ENCODE measurements at regions not wholly inside any gene's neighbourhood (a gene's known extent, or its start where the extent isn't known, plus 50 kb on each side); places are given as distances from the start of the nearest gene placed in this dataset.
"Not testable (repeated sequence)": the region's sequence is repeated elsewhere in the genome, so short reads cannot be mapped to it uniquely, and the experiment has no call there.

DNA sequence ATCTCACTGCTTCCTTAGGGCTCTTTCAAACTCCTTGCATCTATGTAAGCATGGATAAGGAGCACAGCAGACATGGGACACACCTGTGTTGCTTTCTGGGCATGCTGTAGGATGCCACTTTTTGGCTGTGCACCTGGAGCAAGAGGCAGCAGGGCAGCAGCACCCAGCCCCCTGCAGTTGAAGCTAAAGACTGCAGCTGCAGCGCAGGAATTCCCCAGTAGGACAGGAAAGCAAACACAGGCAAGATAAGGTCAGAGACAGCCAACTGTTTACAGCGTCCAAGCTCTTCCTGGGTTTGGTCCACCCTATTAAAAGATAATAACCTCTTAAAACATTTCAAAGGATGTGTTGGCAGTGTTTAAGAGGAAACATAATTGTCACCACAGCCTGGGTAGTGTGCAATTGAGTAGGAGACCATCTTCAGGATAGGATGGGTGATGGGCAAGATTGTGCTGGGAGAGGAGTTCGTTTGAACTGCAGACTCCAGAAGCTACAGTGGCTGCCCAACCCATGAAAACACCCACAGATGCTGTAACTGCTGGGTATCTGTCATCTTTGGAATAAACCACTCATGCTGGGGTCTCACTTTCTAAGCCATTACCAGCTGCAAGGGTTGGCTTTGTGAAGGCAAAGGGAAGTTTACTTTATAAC is 242.3 kb upstream of the PLGLB1 start:
- not testable (repeated sequence) for H3K27me3 ChIP-seq (ENCODE audit: control insufficient read depth, insufficient read depth, low read length); H3K9me3 ChIP-seq (replicated peaks; ENCODE audit: control insufficient read depth, low read depth, low read length); H3K4me3 ChIP-seq (ENCODE audit: low read length); H3K4me1 ChIP-seq (ENCODE audit: control insufficient read depth, insufficient read depth, low read length); DNase-seq; H3K27ac ChIP-seq (ENCODE audit: low read length); H3K36me3 ChIP-seq (ENCODE audit: control insufficient read depth, insufficient read depth, low read length)
- no CpG with 5 or more reads among the region's 3 CpGs for WGBS (ENCODE audit: insufficient coverage)

DNA sequence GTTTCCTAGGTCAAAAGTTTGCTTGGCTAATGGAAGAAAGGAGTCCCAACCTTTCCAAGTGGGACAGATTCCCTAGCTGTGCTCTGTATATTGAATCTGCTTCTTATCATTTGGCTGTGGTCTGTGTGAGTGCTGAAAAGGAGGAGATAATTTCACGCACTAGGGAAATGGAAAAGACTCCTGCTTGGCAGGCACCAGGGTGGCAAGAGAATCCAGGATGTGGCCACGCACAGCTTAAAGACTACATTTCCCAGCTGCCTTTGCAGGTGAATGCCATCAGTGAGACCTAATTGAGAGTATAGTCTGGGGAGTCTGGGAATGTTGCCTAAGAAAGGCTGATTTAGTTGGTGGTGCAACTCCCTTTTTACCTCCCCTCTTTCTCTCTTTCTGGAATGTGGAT is 253.5 kb upstream of the PLGLB1 start:
- H3K27me3 ChIP-seq (ENCODE audit: control insufficient read depth, insufficient read depth, low read length); H3K36me3 ChIP-seq (ENCODE audit: control insufficient read depth, insufficient read depth, low read length); H3K9me3 ChIP-seq (replicated peaks; ENCODE audit: control insufficient read depth, low read depth, low read length); H3K4me1 ChIP-seq (ENCODE audit: control insufficient read depth, insufficient read depth, low read length); DNase-seq; H3K27ac ChIP-seq (ENCODE audit: low read length); H3K4me3 ChIP-seq (ENCODE audit: low read length): not testable (repeated sequence)
- no CpG with 5 or more reads among the region's 2 CpGs for WGBS (ENCODE audit: insufficient coverage)

DNA sequence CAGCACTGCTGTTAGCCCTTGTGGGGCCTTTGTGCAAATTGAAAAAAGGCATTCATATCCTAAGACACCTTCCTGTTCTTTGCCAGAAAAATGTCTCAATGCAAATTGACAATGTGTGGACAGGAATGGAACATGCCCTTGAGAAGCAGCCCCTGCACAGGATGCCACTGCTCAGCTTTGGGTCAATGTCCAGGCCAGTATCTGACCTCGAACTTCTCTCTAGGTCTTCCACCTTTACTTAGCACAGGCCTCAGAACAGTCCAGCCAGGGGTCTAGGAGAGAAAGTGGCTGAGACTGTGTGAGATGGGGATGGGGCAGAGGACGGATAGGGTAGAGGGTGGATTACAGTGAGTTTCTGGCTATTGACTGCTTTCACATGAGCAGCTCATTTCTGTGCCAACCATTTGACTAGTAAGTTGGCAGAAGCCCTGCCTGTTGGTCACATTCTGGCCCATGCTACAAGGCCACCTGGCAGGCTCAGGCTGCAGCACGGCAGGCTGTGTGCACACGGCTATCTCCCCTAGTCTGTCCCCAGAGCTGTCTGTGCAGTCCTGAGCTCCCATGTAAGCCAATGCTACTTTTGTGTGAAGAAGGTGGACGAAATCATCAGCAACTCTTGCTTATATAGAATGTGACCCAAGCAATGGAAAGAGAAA is 254.5 kb upstream of the PLGLB1 start:
- H3K36me3 ChIP-seq (ENCODE audit: control insufficient read depth, insufficient read depth, low read length); H3K27ac ChIP-seq (ENCODE audit: low read length); H3K4me3 ChIP-seq (ENCODE audit: low read length); H3K4me1 ChIP-seq (ENCODE audit: control insufficient read depth, insufficient read depth, low read length); DNase-seq; H3K9me3 ChIP-seq (replicated peaks; ENCODE audit: control insufficient read depth, low read depth, low read length); H3K27me3 ChIP-seq (ENCODE audit: control insufficient read depth, insufficient read depth, low read length): not testable (repeated sequence)
- no CpG with 5 or more reads among the region's 5 CpGs for WGBS (ENCODE audit: insufficient coverage)

DNA sequence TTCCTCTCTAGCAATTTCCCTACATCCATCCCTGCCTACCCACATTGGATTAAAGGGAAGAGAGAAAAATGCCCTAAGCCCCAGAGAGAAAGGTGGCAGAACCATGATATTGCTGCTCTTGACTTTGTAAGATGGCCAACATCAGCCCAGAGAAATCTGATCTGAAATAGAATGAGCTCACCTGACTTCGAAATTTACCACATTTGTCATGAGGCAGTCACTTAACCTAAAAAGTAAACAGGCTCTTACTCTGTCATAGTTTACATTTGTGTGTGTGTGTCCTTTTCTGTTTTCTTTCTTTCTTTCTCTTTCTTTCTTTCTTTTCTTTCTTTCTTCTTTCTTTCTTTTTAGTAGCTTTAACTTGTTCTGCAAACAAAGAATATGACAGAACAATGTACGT is 255.0 kb upstream of the PLGLB1 start:
- H3K9me3 ChIP-seq (replicated peaks; ENCODE audit: control insufficient read depth, low read depth, low read length); H3K27me3 ChIP-seq (ENCODE audit: control insufficient read depth, insufficient read depth, low read length); H3K4me1 ChIP-seq (ENCODE audit: control insufficient read depth, insufficient read depth, low read length); H3K4me3 ChIP-seq (ENCODE audit: low read length); H3K27ac ChIP-seq (ENCODE audit: low read length); H3K36me3 ChIP-seq (ENCODE audit: control insufficient read depth, insufficient read depth, low read length); DNase-seq: not testable (repeated sequence)
- WGBS (ENCODE audit: insufficient coverage), result no CpG with 5 or more reads among the region's 2 CpGs

DNA sequence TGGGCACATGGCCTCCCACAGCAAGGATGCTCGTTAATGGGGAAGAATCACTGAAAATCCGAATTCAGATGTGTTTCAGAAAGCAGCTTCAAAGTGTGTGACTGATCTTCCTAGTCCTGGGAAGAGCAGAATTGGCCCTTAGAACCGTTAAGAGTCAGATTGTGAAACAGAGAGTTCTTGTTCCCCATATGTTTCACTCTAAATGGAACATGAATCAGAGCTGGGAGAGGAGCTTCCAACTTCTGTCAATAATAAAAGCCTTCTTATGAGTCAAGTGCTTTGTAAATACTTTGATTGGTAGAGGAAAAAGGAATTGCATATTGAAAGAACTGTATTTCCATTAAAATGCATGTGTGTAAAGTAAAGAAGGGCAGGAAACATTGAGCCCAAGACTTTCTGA is 256.1 kb upstream of the PLGLB1 start:
- not testable (repeated sequence) for DNase-seq; H3K36me3 ChIP-seq (ENCODE audit: control insufficient read depth, insufficient read depth, low read length); H3K27ac ChIP-seq (ENCODE audit: low read length); H3K4me1 ChIP-seq (ENCODE audit: control insufficient read depth, insufficient read depth, low read length); H3K27me3 ChIP-seq (ENCODE audit: control insufficient read depth, insufficient read depth, low read length); H3K9me3 ChIP-seq (replicated peaks; ENCODE audit: control insufficient read depth, low read depth, low read length); H3K4me3 ChIP-seq (ENCODE audit: low read length)
- no CpG with 5 or more reads among the region's 3 CpGs for WGBS (ENCODE audit: insufficient coverage)

DNA sequence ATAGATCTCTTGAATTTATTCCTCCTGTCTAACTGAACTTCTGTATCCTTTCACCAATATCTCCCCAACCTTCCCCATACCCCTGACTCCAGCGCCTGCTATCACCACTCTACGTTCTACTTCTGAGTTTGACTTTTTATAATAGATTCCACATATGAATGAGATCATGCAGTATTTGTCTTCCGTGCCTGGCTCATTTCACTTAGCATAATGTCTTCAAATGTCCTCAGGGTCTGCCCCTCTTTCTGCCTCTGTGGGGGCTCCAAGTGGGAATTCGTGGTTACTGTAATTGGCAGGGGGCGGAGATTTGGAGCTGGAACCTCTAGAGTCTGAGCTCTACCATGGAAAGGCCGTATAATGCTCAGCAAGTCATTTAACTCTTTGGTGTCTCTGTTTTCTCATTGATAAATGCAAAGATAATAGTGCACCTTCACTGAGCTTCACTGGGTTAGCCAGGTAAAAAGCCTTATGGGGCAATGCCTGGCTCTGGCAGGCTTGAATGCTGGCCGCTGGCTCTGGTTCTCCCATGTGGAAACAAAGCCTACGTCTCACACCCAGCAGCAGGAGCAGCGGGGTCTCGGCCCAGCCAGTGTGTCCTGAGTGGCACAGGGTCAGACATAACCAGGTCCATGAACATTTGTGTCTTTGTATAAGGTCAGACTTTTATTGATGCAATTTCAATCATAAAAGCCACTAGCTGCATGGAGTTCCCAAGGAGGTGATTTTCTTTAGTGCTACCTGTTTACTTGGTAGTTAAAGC is 259.1 kb upstream of the PLGLB1 start:
- not testable (repeated sequence) for H3K36me3 ChIP-seq (ENCODE audit: control insufficient read depth, insufficient read depth, low read length); DNase-seq
- WGBS (ENCODE audit: insufficient coverage), result no CpG with 5 or more reads among the region's 10 CpGs

DNA sequence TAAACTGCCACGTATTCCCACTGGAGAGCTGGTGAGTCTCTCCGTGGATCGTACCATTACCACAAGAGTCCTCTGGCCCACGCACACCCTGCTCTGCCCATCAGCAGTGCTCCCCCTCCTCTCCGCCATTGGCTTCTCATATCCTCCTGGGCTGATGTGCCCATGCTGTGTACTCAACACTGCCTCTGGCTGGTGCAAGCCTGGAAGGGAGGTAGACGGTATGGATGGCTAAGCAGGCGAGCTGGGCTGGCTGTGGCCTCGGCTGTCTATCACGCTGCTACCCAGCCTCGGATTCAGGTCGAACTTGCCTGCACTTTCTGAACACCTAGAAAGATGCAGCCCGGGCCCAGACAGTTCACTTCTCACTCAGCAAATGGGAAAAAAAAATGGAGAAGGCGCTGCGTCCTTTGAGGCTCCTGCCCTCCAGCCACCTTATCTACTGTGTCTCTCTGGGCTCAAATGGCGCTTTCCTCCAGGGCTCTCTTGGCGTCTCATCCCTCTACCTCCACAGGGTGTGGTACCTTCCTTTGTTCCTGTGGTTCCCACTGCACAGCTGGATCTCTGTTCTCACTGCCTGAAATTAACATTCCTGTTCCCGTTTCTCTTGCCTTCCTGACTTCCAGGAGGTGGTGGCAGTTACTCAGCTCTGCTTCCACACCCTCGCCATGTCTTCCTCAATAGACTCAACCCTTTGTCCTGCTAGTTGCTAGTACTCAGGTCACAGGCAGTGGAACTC is 262.3 kb upstream of the PLGLB1 start:
- not testable (repeated sequence) for H3K9me3 ChIP-seq (replicated peaks; ENCODE audit: control insufficient read depth, low read depth, low read length)

More for the DNA sequence above, 259.1 kb upstream of the PLGLB1 start:
- not testable (repeated sequence) for H3K27me3 ChIP-seq (ENCODE audit: control insufficient read depth, insufficient read depth, low read length); H3K4me1 ChIP-seq (ENCODE audit: control insufficient read depth, insufficient read depth, low read length); H3K27ac ChIP-seq (ENCODE audit: low read length); H3K4me3 ChIP-seq (ENCODE audit: low read length); H3K9me3 ChIP-seq (replicated peaks; ENCODE audit: control insufficient read depth, low read depth, low read length)

DNA sequence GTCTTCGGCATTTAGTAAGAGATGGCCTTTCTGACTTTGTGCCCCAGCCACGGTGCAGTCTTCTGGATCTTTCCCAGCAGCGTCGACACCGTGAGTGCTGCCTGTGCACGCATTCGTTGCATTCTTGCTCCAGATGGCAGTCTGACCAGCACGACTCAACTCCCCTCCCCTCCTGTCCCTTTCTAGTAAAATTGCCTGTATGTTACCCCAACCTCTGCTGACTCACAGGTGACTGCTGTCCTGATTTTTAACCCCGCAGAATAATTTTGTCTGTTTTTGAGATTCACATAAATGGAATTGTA is 262.8 kb upstream of the PLGLB1 start:
- no CpG with 5 or more reads among the region's 9 CpGs for WGBS (ENCODE audit: insufficient coverage)
- H3K4me3 ChIP-seq (ENCODE audit: low read length); DNase-seq; H3K27me3 ChIP-seq (ENCODE audit: control insufficient read depth, insufficient read depth, low read length); H3K27ac ChIP-seq (ENCODE audit: low read length); H3K4me1 ChIP-seq (ENCODE audit: control insufficient read depth, insufficient read depth, low read length); H3K36me3 ChIP-seq (ENCODE audit: control insufficient read depth, insufficient read depth, low read length); H3K9me3 ChIP-seq (replicated peaks; ENCODE audit: control insufficient read depth, low read depth, low read length): not testable (repeated sequence)

More for the DNA sequence above, 262.3 kb upstream of the PLGLB1 start:
- H3K27ac ChIP-seq (ENCODE audit: low read length); DNase-seq; H3K27me3 ChIP-seq (ENCODE audit: control insufficient read depth, insufficient read depth, low read length); H3K4me1 ChIP-seq (ENCODE audit: control insufficient read depth, insufficient read depth, low read length); H3K36me3 ChIP-seq (ENCODE audit: control insufficient read depth, insufficient read depth, low read length); H3K4me3 ChIP-seq (ENCODE audit: low read length): not testable (repeated sequence)
- 92% methylated on average over 8 of the region's 18 CpGs for WGBS (ENCODE audit: insufficient coverage)

DNA sequence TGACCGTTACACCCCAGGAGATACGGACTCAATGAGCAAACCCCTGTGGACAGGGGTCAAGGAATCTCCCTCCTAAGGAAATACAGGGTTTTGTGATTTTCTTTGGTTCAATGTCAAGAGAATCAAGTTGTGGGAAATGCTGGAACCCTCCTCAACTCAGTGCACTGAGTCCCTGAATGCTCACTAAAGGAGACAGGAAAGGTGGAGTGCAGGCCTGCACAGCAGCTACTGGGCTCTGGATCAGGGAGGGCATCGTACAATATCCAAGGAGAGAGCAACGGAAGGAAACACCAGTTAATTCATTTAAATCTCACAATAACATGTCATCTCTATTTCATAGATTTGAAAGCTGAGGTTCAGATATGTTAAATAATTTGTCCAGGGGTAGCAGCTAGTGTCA is 263.5 kb upstream of the PLGLB1 start:
- not testable (repeated sequence) for H3K27me3 ChIP-seq (ENCODE audit: control insufficient read depth, insufficient read depth, low read length); H3K36me3 ChIP-seq (ENCODE audit: control insufficient read depth, insufficient read depth, low read length); H3K9me3 ChIP-seq (replicated peaks; ENCODE audit: control insufficient read depth, low read depth, low read length); DNase-seq; H3K4me1 ChIP-seq (ENCODE audit: control insufficient read depth, insufficient read depth, low read length); H3K4me3 ChIP-seq (ENCODE audit: low read length); H3K27ac ChIP-seq (ENCODE audit: low read length)
- WGBS (ENCODE audit: insufficient coverage), result no CpG with 5 or more reads among the region's 4 CpGs

DNA sequence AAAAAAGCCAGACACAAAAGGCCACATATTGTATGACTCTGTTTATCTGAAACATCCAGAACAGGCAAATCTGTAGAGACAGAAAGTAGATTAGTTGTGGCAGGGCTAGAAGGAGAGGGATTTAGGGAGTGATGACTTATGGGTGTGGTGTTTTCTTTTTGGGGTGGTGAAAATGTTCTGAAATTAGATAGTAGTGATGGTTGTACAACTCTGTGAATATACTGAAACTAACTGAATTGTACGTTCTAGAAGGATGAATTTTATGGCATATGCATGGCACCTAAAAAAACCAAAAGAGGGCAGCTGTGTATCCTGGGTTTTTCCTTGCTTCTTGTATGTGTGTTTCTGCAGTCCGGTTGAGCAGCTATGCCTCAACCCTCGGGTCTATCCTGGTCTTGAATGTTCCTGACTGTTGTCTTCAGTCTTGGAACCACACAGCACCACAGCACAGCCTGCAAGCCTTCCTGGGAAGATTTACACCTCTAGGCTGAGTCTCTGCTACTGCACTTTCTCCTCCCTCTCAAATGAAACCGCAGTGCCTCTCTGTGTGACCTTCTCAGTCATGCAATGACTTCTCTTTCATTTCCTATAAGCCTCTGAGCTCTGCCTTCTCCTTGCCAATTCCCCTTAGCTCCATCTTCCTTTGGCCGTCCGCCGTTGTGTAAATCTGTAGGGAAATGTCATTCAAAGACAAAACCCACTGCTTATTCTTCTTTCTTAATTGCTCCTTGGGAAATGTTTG is 269.1 kb upstream of the PLGLB1 start:
- no CpG with 5 or more reads among the region's 7 CpGs for WGBS (ENCODE audit: insufficient coverage)
- not testable (repeated sequence) for H3K9me3 ChIP-seq (replicated peaks; ENCODE audit: control insufficient read depth, low read depth, low read length); H3K27ac ChIP-seq (ENCODE audit: low read length)

More for the DNA sequence above, 269.1 kb upstream of the PLGLB1 start:
- H3K4me3 ChIP-seq (ENCODE audit: low read length); DNase-seq; H3K27me3 ChIP-seq (ENCODE audit: control insufficient read depth, insufficient read depth, low read length); H3K4me1 ChIP-seq (ENCODE audit: control insufficient read depth, insufficient read depth, low read length); H3K36me3 ChIP-seq (ENCODE audit: control insufficient read depth, insufficient read depth, low read length): not testable (repeated sequence)
